ENCODE measurements at regions not wholly inside any gene's neighbourhood (a gene's known extent, or its start where the extent isn't known, plus 50 kb on each side); places are given as distances from the start of the nearest gene placed in this dataset.

- TF ChIP-seq, protein P1, sequence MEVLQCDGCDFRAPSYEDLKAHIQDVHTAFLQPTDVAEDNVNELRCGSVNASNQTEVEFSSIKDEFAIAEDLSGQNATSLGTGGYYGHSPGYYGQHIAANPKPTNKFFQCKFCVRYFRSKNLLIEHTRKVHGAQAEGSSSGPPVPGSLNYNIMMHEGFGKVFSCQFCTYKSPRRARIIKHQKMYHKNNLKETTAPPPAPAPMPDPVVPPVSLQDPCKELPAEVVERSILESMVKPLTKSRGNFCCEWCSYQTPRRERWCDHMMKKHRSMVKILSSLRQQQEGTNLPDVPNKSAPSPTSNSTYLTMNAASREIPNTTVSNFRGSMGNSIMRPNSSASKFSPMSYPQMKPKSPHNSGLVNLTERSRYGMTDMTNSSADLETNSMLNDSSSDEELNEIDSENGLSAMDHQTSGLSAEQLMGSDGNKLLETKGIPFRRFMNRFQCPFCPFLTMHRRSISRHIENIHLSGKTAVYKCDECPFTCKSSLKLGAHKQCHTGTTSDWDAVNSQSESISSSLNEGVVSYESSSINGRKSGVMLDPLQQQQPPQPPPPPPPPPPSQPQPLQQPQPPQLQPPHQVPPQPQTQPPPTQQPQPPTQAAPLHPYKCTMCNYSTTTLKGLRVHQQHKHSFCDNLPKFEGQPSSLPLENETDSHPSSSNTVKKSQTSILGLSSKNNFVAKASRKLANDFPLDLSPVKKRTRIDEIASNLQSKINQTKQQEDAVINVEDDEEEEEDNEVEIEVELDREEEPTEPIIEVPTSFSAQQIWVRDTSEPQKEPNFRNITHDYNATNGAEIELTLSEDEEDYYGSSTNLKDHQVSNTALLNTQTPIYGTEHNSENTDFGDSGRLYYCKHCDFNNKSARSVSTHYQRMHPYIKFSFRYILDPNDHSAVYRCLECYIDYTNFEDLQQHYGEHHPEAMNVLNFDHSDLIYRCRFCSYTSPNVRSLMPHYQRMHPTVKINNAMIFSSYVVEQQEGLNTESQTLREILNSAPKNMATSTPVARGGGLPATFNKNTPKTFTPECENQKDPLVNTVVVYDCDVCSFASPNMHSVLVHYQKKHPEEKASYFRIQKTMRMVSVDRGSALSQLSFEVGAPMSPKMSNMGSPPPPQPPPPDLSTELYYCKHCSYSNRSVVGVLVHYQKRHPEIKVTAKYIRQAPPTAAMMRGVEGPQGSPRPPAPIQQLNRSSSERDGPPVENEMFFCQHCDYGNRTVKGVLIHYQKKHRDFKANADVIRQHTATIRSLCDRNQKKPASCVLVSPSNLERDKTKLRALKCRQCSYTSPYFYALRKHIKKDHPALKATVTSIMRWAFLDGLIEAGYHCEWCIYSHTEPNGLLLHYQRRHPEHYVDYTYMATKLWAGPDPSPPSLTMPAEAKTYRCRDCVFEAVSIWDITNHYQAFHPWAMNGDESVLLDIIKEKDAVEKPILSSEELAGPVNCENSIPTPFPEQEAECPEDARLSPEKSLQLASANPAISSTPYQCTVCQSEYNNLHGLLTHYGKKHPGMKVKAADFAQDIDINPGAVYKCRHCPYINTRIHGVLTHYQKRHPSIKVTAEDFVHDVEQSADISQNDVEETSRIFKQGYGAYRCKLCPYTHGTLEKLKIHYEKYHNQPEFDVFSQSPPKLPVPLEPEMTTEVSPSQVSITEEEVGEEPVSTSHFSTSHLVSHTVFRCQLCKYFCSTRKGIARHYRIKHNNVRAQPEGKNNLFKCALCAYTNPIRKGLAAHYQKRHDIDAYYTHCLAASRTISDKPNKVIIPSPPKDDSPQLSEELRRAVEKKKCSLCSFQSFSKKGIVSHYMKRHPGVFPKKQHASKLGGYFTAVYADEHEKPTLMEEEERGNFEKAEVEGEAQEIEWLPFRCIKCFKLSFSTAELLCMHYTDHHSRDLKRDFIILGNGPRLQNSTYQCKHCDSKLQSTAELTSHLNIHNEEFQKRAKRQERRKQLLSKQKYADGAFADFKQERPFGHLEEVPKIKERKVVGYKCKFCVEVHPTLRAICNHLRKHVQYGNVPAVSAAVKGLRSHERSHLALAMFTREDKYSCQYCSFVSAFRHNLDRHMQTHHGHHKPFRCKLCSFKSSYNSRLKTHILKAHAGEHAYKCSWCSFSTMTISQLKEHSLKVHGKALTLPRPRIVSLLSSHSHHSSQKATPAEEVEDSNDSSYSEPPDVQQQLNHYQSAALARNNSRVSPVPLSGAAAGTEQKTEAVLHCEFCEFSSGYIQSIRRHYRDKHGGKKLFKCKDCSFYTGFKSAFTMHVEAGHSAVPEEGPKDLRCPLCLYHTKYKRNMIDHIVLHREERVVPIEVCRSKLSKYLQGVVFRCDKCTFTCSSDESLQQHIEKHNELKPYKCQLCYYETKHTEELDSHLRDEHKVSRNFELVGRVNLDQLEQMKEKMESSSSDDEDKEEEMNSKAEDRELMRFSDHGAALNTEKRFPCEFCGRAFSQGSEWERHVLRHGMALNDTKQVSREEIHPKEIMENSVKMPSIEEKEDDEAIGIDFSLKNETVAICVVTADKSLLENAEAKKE (CRISPR knock-in tag; IDR thresholded peaks at IDR 0.05) = no peak
Measured at GRCh38 chr18:38961880-38962279, 1396.3 kb upstream of the CELF4 start (continued).

DNA sequence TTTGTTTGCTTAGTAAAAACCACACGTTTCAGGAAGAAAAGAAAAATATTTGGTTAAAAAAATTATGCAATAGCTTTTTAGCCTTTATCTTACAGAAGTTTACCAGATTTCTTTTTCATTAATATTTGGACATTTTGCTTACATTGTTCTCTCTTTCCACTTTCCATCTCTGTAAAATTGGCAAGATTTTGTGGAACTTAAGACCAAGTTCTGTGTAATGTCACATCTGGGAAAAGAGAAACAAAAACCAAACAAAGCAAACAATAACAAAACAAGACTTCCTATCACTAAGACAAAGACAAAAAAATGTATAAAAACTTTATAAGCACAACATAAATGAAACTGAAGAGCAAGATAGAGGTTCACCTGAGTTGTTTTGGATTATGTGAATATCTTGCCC lies 1392.1 kb upstream of the CELF4 start:
- H3K27ac ChIP-seq (ENCODE audit: low read depth) = no peak overlapping the region
- H4K20me1 ChIP-seq (replicated peaks; ENCODE audit: insufficient read depth) = no peaks in the 10 kb centered on the region
- H3K9me3 Mint-ChIP-seq = no peaks in the 10 kb centered on the region
- peaks cover 22% of the 10 kb centered on the region for H3K4me1 ChIP-seq (ENCODE audit: insufficient read depth)
- no peaks in the 10 kb centered on the region for H3K36me3 Mint-ChIP-seq (ENCODE audit: low read depth)
- peaks cover 26% of the 10 kb centered on the region for H3K4me1 Mint-ChIP-seq
- no peak for DNase-seq (ENCODE audit: low spot score)
- no peaks in the 10 kb centered on the region for H3K79me2 ChIP-seq (replicated peaks; ENCODE audit: insufficient read depth)
- ATAC-seq = no peak
- TF ChIP-seq CREB1 (CRISPR knock-in tag; IDR thresholded peaks at IDR 0.05; ENCODE audit: low read depth) (no peak), ZNF331 (CRISPR knock-in tag; IDR thresholded peaks at IDR 0.05; ENCODE audit: low read depth) (no peak), STAT1 (IDR thresholded peaks at IDR 0.05; ENCODE audit: unreplicated experiment) (no peak)
- no peaks in the 10 kb centered on the region for H3K27me3 ChIP-seq (ENCODE audit: insufficient read depth)
- no peak overlapping the region for H3K4me3 ChIP-seq
- H3K36me3 ChIP-seq (ENCODE audit: insufficient read depth) = no peaks in the 10 kb centered on the region
- H2AFZ ChIP-seq = no peak overlapping the region
- H3K4me2 ChIP-seq = no peak overlapping the region
- H3K27ac Mint-ChIP-seq = no peak overlapping the region
- H3K9me2 ChIP-seq (ENCODE audit: insufficient read depth) = no peaks in the 10 kb centered on the region
- no peak overlapping the region for H3K4me3 Mint-ChIP-seq
- no peaks in the 10 kb centered on the region for H3F3A ChIP-seq (replicated peaks; ENCODE audit: low read depth)
- H3K27me3 Mint-ChIP-seq (ENCODE audit: insufficient read depth, low read depth, poor library complexity) = no peaks in the 10 kb centered on the region

GRCh38 chr18:38956068-38956467 lies 1390.5 kb upstream of the CELF4 start:
- Histone ChIP-seq H3K27me3 (ENCODE audit: insufficient read depth) (no peaks in the 10 kb centered on the region), H3K79me2 (replicated peaks; ENCODE audit: insufficient read depth) (no peaks in the 10 kb centered on the region), H3K36me3 (ENCODE audit: insufficient read depth) (no peaks in the 10 kb centered on the region), H3K4me2 (no peak overlapping the region), H3K27ac (ENCODE audit: low read depth) (no peak overlapping the region), H2AFZ (no peak overlapping the region), H3K4me1 (ENCODE audit: insufficient read depth) (peaks cover 8% of the 10 kb centered on the region), H4K20me1 (replicated peaks; ENCODE audit: insufficient read depth) (no peaks in the 10 kb centered on the region), H3F3A (replicated peaks; ENCODE audit: low read depth) (no peaks in the 10 kb centered on the region), H3K9me2 (ENCODE audit: insufficient read depth) (no peaks in the 10 kb centered on the region), H3K4me3 (no peak overlapping the region)
- Mint-ChIP-seq H3K36me3 (ENCODE audit: low read depth) (no peaks in the 10 kb centered on the region), H3K4me1 (peaks cover 10% of the 10 kb centered on the region; the same call in 2 of the 3 replicates), H3K9me3 (no peaks in the 10 kb centered on the region), H3K27ac (no peak overlapping the region), H3K4me3 (no peak overlapping the region), H3K27me3 (ENCODE audit: insufficient read depth, low read depth, poor library complexity) (no peaks in the 10 kb centered on the region)
- ATAC-seq (no peak), DNase-seq (ENCODE audit: low spot score) (peak; percentile 7)
- TF ChIP-seq EZH2phosphoT487 (IDR thresholded peaks at IDR 0.05; ENCODE audit: unreplicated experiment) (no peak), ZNF331 (CRISPR knock-in tag; IDR thresholded peaks at IDR 0.05; ENCODE audit: low read depth) (no peak), REST (IDR thresholded peaks at IDR 0.05; ENCODE audit: unreplicated experiment) (no peak), CTCF (conservative IDR thresholded peaks at IDR 0.05; ENCODE audit: low read depth in 2 of 2) (no peak), ZNF114 (CRISPR knock-in tag; IDR thresholded peaks at IDR 0.05) (no peak)

Measured in GM23338 (cell line).